Endothelial cell of umbilical vein (primary cell): ENCODE measurements at regions not wholly inside any gene's neighbourhood (a gene's known extent, or its start where the extent isn't known, plus 50 kb on each side); places are given as distances from the start of the nearest gene placed in this dataset.
A peak's percentile ranks its signal among the peaks of the same experiment; 100 is the strongest.

Source experiments
- CTCF ChIP-seq, 2 donors: IDR thresholded peaks; 1 replicate in 1 of 2; 2 replicates in 1 of 2; pipeline ENCODE4 v1.5.1; 2011; ENCODE audit warnings: low read length in 2 of 2, mild to moderate bottlenecking in 2 of 2, moderate library complexity in 2 of 2, control low read depth in 1 of 2, inconsistent platforms in 1 of 2, low read depth in 1 of 2; ENCODE audit not compliant: insufficient read depth in 1 of 2; ENCODE audit errors: extremely low read depth in 1 of 2
- EZH2 ChIP-seq: IDR thresholded peaks from 2 replicates; pipeline ENCODE4 v1.6.1; 2012; ENCODE audit warnings: borderline replicate concordance, low read depth, mild to moderate bottlenecking, moderate library complexity, low read length, inconsistent platforms; ENCODE audit not compliant: severe bottlenecking
- FOS ChIP-seq: IDR thresholded peaks from 2 replicates; pipeline ENCODE4 v1.6.1; 2011; ENCODE audit warnings: mild to moderate bottlenecking, low read length, moderate library complexity, borderline replicate concordance; ENCODE audit not compliant: insufficient read depth
- JUN ChIP-seq: IDR thresholded peaks from 2 replicates; pipeline ENCODE4 v1.6.1; 2011; ENCODE audit warnings: borderline replicate concordance, low read depth; ENCODE audit not compliant: insufficient read length, insufficient read depth
- POLR2A ChIP-seq: IDR thresholded peaks from 2 replicates; pipeline ENCODE4 v1.6.1; 2012; ENCODE audit warnings: low read depth, mild to moderate bottlenecking, control low read depth, low read length
- POLR2AphosphoS5 ChIP-seq: IDR thresholded peaks from 2 replicates; pipeline ENCODE4 v1.6.1; 2012; ENCODE audit warnings: low read depth, mild to moderate bottlenecking, control low read depth, low read length, moderate library complexity; ENCODE audit not compliant: insufficient read depth
- TF ChIP-seq, protein P1 (sequence below): IDR thresholded peaks from 2 replicates; pipeline ENCODE4 v1.6.1; 2011; ENCODE audit not compliant: insufficient read depth, insufficient read length

- TF ChIP-seq CTCF (IDR thresholded peaks at IDR 0.05; ENCODE audit: extremely low read depth in 1 of 2, insufficient read depth in 1 of 2, low read depth in 1 of 2, low read length in 2 of 2): no peak
- TF ChIP-seq, protein P1, sequence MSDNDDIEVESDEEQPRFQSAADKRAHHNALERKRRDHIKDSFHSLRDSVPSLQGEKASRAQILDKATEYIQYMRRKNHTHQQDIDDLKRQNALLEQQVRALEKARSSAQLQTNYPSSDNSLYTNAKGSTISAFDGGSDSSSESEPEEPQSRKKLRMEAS: no peak
- no peak for TF ChIP-seq EZH2
- no peak for TF ChIP-seq POLR2AphosphoS5
- no peak for TF ChIP-seq POLR2A
- TF ChIP-seq FOS: peak; percentile 85
- TF ChIP-seq JUN: peak; percentile 63
These were observed 121.0 kb upstream of the IRF2BP2 start for GRCh38 chr1:234730770-234731568.
